NCI-H2081 (cell line): ENCODE measurements at regions not wholly inside any gene's neighbourhood (a gene's known extent, or its start where the extent isn't known, plus 50 kb on each side); places are given as distances from the start of the nearest gene placed in this dataset.
A peak's percentile ranks its signal among the peaks of the same experiment; 100 is the strongest.

Source experiments
- DNase-seq, 2 experiments: peaks; one replicate each; lab custom pipeline; 2025; lab: John Stamatoyannopoulos, UW

DNA sequence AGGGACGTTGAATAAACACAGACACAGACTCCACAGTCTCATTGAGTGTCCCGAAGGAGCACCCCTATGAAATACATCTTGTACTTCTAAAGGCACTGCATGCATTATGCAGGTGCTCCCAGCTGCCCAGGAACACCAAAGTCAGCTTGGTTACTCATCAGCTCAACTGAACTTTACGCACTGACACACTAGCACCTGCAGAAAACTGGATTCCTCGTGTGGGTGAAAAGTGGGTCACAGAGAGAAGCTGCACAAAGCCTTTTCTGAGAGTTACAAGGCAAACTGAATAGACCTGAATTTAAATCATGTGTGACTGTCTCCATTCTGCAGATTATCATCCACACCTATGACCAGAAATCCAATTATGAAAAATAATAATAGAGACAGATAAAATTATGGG is 527.5 kb upstream of the NBEA start:
- DNase-seq = no peak

DNA sequence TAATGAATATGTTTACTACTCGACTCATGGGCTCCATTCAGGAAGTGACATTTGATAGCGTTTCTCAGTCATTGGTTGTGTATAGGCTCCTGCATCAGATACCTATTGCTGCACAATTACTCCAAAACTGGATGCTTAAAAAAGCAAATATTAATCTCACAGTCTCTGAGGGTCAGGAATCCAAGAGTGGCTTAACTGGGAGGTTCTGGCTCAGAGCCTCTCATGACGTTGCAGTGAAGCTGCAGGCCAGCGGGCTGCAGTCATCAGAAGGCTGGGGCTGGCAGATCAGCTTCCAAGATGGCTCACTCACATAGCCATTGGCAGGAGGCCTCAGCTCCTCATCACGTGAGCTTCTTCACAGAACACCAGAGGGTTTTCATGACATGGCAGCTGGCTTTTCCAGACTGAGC is 525.1 kb upstream of the NBEA start:
- no peak for DNase-seq

DNA sequence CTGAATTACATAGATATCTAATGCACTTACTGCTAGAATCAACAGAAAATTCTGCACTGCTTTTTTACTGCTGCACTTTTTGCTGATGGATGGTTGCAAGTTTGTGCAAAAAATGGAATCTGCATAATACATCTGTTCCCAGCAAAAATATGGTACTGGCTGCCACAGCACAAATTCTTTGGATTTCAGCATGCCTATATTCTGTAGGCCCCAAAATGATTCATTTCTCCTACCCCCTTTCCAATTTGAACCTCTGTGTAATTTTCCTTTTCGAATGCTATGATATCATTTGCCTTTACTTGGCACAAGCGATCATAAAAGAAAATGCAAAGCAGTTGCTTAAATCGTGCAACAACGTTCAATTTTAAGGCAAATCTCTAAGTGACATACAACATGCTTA is 524.2 kb upstream of the NBEA start:
- DNase-seq = no peak

DNA sequence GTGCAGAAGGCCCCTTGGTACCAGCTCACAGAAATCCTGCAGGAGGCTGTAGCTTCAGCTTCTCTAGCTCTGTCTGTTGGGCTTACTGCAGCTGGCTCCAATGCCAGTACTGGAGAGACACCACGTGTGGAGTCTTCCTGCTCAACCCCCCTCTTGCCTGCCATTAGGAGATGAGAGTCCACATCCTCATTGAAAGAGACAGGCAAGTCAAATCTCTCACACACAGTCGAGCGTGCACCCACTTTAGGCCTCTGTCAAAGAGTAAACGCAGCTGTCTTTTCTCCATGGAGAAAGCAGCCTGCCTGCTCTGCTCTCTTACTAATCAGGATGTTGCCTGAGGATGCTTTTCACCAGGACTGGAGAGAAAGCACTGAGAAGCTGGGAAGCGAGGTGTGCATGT is 523.0 kb upstream of the NBEA start:
- DNase-seq = peak; percentile 42 to 74

DNA sequence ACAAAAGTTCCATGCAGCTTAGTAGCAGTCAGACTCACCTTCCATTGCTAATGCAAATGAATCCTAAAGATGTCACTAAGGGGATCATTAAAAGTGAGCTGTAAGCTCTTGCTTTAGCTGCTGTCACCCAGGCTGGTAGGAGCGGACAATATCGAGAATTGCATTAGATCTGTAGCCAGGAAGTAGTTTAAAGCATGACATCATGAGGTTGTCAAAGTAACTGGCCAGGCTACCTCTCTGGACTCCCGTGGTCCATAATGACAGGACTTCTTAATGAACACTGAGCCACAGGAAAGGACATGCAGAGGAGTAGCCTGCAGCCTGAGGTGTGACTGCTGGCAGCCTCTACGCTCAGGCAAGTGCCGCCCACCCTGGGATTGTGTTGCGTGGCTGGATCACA is 522.3 kb upstream of the NBEA start:
- DNase-seq = peak in 1 of 2 experiments; percentile 14

DNA sequence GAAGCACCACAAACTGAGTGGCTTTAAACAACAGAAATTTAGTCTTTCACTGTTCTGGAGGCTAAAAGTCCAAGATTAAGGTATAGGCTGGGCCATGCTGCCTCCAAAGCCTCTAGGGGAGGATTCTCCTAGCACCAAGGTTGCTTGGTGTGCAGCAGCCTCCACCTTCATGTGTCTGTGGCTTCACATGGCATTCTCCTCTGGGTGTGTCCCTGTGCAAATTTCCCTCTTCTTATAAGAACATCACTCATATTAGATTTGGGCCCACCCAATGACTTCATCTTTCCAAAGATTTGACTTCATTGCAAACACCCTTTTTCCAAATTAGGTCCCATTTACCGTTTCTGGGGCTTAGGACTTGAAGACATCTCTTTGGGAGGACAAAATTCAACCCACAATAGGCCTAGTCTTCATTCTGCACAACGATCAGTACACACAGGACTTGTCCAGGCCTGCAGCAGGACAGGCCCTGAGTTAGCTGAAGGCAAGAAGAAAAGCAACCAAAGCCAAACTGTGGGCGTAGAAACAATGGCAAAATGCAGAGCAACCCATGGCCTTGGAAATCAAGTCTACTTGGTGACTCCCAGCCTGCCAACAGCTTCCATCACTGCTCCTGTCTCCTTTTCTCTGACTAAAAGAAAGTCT is 521.2 kb upstream of the NBEA start:
- DNase-seq = no peak

DNA sequence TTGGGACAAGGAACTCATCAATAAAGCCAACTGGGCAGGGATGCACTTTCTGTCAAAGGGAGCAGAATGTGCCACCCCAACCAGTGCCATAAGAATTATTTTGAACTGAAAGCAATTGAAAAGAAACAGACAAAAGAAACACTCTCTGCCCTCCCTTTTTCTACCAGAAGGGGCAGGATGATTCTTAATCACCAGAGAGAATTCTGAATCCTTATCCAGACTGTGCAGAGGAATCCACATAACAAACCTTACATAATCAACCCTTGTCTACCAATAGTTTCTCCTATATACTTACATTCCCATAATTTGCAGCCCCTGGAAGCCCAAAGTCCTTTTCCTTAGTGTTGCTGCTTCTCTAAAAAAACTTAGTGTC is 520.7 kb upstream of the NBEA start:
- DNase-seq = no peak

DNA sequence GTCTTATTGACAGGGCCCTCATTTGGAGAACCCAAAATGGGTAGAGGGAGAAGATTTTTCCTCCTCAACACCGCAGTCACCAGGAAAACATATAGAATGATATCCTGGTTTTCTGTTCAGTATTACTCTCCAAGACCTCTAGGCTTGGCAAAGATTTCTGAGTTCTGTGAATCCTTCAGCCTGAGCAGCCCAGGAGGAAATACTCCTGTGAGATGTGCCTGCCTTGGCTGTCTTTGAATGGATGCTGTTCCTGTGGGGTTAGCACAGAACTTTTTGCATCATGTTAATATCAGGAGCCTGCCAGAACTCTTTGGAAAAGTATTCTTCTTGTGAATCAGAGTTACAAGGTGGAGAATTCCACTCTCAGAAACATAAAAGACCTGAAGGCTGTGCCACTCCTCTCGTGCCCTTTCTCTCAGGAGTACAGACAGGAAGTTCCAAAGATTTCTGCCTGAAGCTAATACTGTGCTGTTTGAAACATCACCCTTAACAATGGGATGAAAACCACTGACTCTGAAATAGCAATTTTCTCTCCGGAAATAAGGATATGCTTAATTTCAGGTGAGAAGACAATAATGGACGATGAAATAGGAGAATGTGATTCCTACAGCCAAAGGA is 520.1 kb upstream of the NBEA start:
- DNase-seq = peak in 1 of 2 experiments; percentile 17

DNA sequence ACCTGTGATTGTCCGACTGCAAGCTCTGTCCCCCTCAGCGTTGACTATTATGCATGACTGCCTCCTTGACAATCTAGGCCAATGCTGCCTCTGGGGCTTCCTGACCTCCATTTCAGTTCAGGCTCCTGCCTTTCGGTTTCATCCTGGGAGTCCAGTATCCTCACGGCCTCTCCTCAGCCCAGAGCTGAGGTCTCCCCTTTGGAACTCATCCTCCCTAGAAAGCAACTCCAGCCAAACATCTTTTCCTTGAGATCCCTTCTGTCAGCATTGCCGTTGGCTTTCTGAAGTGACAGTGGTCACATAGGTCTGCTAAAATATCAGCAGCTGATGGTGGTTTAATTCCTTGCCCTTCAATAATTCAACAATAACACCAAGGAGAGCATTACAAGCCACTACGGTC is 519.1 kb upstream of the NBEA start:
- DNase-seq = no peak

DNA sequence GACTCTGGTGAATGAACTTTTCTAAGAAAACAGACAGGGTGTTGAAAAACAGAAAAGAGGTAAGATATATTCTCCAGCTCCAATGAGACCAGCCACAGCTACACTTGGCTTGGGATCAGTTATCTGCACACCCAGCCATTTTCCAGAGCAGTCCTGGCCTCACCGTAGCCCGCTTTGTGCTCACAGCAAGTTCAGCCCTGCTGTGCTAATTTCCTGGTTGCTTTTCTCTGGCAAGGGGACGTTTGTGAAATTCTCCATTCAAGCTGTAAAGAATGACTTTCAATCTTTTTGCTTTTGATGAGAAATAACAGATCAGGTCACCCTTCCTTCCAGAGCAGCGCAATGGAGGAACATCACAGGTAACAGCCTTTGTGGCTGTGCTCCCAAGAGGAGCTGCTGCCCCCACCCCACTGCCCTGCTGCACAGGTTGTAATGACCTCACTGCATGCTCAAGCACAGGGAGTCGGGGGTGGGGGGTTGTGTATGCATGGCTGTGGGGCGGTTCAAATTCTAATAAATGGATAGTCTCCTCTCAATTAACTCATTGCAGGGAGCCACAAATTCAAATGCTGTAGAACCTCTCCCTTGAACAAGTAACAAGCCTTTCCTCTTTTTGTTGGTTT is 516.6 kb upstream of the NBEA start:
- peak in 1 of 2 experiments; percentile 13 for DNase-seq

DNA sequence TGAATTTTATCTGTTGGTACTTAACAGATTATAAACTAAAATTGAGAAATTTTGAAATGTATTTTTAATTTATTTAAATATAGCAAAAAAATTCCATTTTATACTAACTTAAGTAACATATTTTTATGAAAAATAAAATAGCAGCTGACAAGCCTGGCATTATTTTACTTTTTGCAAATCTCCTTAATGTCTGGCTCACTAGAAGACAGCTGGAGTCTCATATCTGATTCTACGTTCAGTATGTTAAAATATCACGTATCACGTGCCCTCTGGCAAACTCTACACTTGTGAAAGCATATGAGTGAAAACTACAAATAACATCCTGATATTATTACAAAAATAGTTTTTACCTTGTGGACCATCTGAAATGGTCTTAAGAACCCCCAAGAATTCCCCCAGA is 513.2 kb upstream of the NBEA start:
- DNase-seq = no peak

DNA sequence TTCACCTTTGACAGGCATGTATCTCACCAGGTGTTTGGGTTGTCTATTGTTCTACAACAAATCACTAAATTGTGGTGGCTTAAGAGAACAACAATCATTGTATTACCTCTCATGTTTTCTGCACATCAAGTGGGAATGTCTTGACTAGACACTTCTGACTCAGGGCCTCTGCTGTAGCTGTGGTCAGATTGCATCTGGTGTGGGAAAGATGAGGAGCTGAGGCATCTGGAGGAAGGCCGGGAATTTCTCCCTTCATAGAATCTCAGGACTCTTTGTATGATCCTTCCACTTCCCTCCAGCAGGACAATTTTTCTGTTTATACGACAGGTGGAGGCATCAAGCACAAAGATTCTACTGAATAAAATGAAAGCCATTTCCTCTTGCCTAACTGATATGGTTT is 511.8 kb upstream of the NBEA start:
- no peak for DNase-seq

DNA sequence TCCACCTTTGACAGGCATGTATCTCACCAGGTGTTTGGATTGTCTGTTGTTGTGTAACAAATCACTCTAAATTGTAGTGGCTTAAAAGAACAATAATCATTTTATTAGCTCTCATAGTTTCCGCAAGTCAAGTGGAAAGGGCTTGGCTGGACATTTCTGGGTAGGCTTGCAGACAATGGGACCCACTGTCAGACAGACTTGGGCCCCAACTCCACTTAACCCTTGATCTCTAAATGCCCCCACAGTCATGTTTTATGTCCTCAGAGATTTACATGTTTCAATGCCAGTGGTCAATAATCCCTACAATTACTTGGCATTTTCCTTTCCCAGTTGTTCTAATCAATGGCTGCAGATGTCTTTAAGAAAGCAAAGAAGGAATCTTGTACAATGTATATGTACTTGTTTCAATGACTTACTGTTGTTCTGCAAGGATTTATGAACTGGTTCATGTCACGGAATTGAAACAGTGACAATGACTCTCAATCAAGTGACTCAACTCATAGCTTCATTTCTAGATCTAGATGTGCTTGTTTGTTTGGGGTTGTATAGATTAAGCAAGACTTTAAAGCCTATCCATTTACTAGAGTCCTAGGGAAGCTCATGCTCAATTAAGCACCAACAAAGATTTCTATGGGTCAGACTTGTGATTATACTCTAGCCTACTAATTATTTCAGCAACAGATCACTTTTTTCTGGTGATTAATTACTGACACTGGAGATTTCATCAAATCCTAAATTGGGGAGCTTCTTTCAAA is 510.1 kb upstream of the NBEA start:
- DNase-seq = peak; percentile 5 to 56

DNA sequence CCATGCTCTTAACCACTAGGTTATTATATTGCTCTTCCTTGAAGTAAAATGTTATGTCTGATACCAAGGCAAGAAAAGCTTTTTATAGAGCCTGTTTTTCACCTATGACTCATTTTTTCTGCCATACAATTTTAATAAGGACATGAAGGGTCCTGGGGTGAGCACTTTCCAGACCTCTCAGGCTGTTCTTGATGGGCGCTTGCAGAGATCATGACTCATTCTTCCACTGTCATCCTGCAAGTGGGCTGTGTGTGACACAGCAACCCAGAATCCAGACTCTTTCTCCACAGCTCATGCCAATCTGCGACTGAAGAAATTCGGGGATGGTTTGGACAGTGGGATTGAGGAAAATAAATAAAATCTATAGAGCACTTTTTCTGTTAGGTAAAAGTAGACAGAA is 506.7 kb upstream of the NBEA start:
- DNase-seq = no peak

DNA sequence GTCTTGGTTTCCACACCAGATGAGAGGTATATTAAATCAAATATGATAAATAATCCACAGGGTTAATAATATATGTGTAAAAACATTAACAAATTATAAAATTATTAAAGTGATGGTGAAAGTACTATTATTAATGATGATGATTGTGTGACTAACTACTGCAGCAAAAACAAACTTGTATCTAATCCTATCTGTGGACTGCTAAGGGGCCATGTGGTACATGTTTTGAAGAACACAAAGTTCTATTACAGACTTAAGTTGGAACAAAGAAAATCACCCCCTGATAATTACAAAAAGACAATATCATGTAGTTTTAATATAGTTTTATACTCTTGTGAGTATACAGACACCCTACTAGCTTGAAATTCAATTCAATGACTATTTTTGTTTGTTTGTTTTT is 504.2 kb upstream of the NBEA start:
- DNase-seq = no peak

DNA sequence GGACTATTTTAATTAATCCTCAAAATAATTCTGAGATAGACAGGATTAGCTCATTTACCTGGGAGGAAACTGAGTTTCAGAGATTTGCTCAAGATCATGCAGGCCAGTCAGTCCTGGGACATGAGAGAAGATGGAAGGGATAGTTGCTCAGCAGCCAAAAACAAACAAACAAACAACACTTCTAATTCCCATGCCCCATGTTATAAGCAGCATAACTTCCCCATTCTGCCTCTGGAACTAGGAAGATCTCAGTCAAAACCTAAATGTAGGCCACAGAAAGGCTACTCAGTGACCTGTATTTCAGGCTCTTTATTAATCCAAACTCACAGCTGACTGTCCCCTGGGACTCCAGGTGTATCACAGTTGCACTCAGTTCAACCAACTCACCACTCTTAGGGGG is 489.2 kb upstream of the NBEA start:
- no peak for DNase-seq

DNA sequence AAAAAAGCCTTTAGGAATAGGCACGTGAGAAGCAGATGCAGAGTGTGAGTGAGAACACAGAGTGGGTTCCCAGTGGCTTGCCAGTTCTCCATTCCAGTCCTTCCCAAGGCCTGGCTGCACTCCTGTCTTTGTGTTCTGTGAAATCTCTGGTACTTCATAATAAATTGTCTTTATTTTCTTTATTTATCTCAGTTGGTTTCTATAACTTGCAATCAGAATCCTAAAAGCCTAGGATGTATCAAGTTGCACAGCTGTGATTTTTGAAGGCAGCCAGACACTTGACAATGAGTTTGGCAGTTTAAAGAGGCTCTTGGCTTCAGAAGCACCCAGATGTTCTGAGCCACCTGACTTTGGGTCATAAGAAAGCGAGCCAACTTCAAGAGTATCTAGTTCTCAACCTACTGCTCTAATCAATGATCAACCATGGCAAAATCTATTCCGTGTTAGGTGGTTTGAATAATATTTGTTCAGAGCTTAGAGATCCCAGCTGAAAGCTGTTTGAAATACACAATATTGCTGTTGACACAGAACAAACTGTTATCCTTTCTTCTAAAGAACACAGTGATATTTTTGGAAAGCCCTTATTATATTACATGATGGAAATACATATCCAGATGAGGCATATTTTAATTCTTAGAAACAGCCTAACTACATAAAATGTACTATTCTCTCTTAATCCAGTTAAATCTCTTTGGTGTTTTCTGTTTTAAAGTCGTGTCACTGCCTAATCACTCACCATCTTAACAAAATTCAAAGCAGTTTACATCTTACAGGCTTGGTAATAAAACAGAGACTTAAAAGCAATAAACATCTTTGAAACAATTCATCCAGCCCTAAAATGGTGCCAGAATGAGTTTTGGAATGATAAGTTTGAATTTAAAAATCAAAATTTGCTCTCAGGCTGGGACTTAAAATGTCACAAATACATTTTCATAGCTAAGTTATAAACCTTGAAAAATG is 483.0 kb upstream of the NBEA start:
- DNase-seq = peak in 1 of 2 experiments; percentile 26

DNA sequence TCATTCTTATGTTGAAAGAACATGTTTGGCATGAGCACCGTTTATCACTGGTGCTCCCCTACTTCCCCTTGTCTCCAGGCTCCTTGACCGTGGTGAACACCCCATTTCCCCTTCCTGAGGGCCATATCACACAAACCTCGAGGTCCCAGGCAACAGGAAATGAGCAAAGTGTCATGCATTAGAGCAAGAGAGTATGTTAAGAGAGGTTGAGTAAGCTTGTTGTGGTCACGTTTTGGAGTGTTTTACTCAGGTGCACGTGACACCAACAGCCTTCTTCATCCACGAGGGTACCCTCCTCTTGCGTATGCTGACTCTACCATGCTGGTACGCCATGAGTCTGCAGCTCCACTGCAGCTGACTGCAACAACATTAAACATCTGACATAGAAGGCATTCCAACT is 482.2 kb upstream of the NBEA start:
- DNase-seq = no peak

DNA sequence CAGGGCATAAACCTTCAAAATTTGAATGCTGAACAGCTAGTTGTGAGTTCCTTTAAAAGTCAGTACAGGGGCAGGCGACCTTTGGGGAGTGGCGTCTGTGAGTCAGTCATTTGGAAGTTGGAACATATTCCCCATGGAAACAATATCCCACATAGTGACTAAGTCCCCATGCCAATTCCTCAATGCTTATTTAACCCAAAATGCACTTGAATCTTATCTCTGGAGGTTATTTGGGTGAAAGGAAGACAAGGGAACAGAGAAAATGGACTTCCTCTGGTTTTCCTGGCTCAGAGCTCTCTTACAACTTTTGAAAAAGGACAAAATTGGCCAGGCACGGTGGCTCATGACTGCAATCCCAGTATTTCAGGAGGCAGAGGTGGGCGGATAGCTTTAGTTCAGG is 479.2 kb upstream of the NBEA start:
- DNase-seq = no peak

DNA sequence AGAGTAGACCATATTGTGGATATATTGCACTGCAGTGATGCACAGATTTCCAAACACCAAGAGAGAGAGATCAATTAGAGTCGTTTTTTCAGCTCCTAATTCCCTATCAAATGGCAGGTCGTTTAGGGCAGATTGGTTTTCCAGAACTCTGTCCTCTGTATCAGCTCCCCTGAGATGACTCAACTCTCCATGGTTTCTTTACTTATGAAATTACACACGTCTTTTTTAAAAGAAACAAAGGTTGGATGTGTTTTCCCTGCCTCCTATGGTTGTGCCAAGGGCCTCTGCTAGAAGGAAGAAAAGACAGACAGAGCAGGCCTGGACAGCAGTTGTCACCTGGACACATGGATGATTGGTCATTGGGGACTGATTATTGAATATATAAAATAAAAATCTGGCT is 478.1 kb upstream of the NBEA start:
- DNase-seq = no peak

DNA sequence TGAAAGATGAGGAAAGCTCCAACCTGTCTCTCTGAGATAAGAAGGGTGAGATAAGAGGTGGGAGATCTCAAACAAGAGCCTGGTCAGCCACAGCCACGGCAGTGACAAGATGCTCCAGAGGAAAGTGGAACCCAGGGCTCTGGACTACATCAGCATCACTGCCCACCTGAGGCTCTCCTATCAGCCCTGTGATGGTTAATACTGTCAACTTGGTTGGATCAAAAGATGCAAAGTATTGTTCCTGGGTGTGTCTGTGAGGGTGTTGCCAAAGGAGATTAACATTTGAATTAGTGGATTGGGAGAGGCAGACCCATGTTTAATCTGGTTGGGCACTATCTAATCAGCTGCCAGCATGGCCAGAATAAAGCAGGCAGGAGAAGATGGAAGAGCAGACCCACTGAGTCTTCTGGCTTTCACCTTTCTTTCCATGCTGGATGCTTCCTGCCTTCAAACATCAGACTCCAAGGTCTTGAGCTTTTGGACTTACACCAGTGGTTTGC is 476.6 kb upstream of the NBEA start:
- DNase-seq = no peak

DNA sequence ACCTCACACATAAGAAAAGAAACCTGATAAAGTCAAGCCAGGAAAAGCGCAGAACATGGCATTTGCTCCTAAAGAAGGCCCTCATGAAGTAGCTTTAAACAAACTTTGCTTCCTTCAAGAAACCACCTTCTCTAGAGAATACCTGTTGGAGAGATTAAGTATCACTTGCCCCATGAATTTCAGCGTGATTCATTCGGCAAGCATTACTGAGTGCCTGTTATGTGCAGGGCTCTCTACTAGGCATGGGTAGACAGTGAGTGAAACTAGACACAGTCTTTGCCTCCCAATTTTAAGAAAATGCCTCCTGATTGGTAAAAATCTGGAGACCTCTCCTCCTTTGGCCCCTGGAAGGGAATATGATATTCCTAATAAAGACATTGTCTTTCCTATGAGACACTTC is 475.8 kb upstream of the NBEA start:
- DNase-seq = no peak
